ENCODE measurements at regions not wholly inside any gene's neighbourhood (a gene's known extent, or its start where the extent isn't known, plus 50 kb on each side); places are given as distances from the start of the nearest gene placed in this dataset.
"Not testable (repeated sequence)": the region's sequence is repeated elsewhere in the genome, so short reads cannot be mapped to it uniquely, and the experiment has no call there.

- H3K4me1 ChIP-seq = peaks cover 0 to 4% (median 0%) of the 10 kb centered on the region in 10 experiments; a peak in 1 of 20 replicates
- no peak overlapping the region for H3K4me3 ChIP-seq
- H3K4me2 ChIP-seq = no peak overlapping the region
- TF ChIP-seq Cebpa-rat (IDR thresholded peaks at IDR 0.05) = no peak
- no peaks in the 10 kb centered on the region for H3K9me3 ChIP-seq (replicated peaks in 1 of 11)
- H3K36me3 ChIP-seq = no peaks in the 10 kb centered on the region
- no peak overlapping the region for H3K9ac ChIP-seq
- H3K27me3 ChIP-seq = no peaks in the 10 kb centered on the region
- H3K27ac ChIP-seq = no peak overlapping the region
- no peaks in the 10 kb centered on the region for H4K20me1 ChIP-seq
Measured at GRCh38 chr5:136816327-136816726, 451.0 kb upstream of the TRPC7 start.

GRCh38 chr5:136814619-136815378 lies 449.5 kb upstream of the TRPC7 start:
- Histone ChIP-seq H4K20me1 (no peaks in the 10 kb centered on the region), H3K9ac (no peak overlapping the region), H3K4me3 (no peak overlapping the region), H3K27ac (no peak overlapping the region), H3K4me2 (no peak overlapping the region), H3K27me3 (no peaks in the 10 kb centered on the region), H3K4me1 (0 out of 20 replicates have a peak, but pooled peaks cover 0 to 4% (median 0%) of the 10 kb centered on the region in 10 experiments), H3K9me3 (replicated peaks in 1 of 11) (no peaks in the 10 kb centered on the region), H3K36me3 (no peaks in the 10 kb centered on the region)
- no peak for TF ChIP-seq Cebpa-rat (IDR thresholded peaks at IDR 0.05)

- not testable (repeated sequence) for H3K4me1 ChIP-seq; H3K27ac ChIP-seq; H4K20me1 ChIP-seq; H3K27me3 ChIP-seq; H3K4me2 ChIP-seq; H3K4me3 ChIP-seq; H3K9ac ChIP-seq; H3K9me3 ChIP-seq (replicated peaks in 1 of 11); H3K36me3 ChIP-seq
Measured at GRCh38 chr5:136812270-136812669, 446.9 kb upstream of the TRPC7 start.

- Histone ChIP-seq H3K9me3 (replicated peaks in 1 of 11) (no peaks in the 10 kb centered on the region), H3K4me1 (0 out of 20 replicates have a peak, but pooled peaks cover 0 to 4% (median 0%) of the 10 kb centered on the region in 10 experiments), H3K9ac (no peak overlapping the region), H3K4me3 (no peak overlapping the region), H4K20me1 (no peaks in the 10 kb centered on the region), H3K36me3 (no peaks in the 10 kb centered on the region), H3K27ac (no peak overlapping the region), H3K4me2 (no peak overlapping the region), H3K27me3 (no peaks in the 10 kb centered on the region)
- no peak for TF ChIP-seq Cebpa-rat (IDR thresholded peaks at IDR 0.05)
Measured at GRCh38 chr5:136811551-136811950, 446.2 kb upstream of the TRPC7 start.

GRCh38 chr5:136811086-136811485 lies 445.7 kb upstream of the TRPC7 start:
- Histone ChIP-seq H3K4me3 (no peak overlapping the region), H3K4me1 (0 out of 20 replicates have a peak, but pooled peaks cover 0 to 4% (median 0%) of the 10 kb centered on the region in 10 experiments), H3K9me3 (replicated peaks in 1 of 11) (no peaks in the 10 kb centered on the region), H3K27ac (no peak overlapping the region), H3K27me3 (no peaks in the 10 kb centered on the region), H3K4me2 (no peak overlapping the region), H4K20me1 (no peaks in the 10 kb centered on the region), H3K9ac (no peak overlapping the region), H3K36me3 (no peaks in the 10 kb centered on the region)
- TF ChIP-seq Cebpa-rat (IDR thresholded peaks at IDR 0.05) = no peak

GRCh38 chr5:136810261-136810801 lies 445.0 kb upstream of the TRPC7 start:
- Histone ChIP-seq H3K27ac (no peak overlapping the region), H3K36me3 (no peaks in the 10 kb centered on the region), H3K4me1 (0 out of 20 replicates have a peak, but pooled peaks cover 0 to 4% (median 0%) of the 10 kb centered on the region in 10 experiments), H3K9me3 (replicated peaks in 1 of 11) (no peaks in the 10 kb centered on the region), H3K4me2 (no peak overlapping the region), H3K4me3 (no peak overlapping the region), H3K9ac (no peak overlapping the region), H4K20me1 (no peaks in the 10 kb centered on the region), H3K27me3 (no peaks in the 10 kb centered on the region)
- no peak for TF ChIP-seq Cebpa-rat (IDR thresholded peaks at IDR 0.05)

- no peak for TF ChIP-seq Cebpa-rat (IDR thresholded peaks at IDR 0.05)
- Histone ChIP-seq H3K9ac (no peak overlapping the region), H3K4me2 (no peak overlapping the region), H3K27ac (no peak overlapping the region), H3K27me3 (no peaks in the 10 kb centered on the region), H3K36me3 (no peaks in the 10 kb centered on the region), H3K4me1 (0 out of 20 replicates have a peak, but pooled peaks cover 0 to 4% (median 0%) of the 10 kb centered on the region in 10 experiments), H3K9me3 (replicated peaks in 1 of 11) (no peaks in the 10 kb centered on the region), H3K4me3 (no peak overlapping the region), H4K20me1 (no peaks in the 10 kb centered on the region)
Measured at GRCh38 chr5:136809382-136809781, 444.0 kb upstream of the TRPC7 start.

GRCh38 chr5:136808756-136809155 lies 443.4 kb upstream of the TRPC7 start:
- no peak for TF ChIP-seq Cebpa-rat (IDR thresholded peaks at IDR 0.05)
- Histone ChIP-seq H3K9ac (no peak overlapping the region), H3K4me3 (no peak overlapping the region), H3K9me3 (replicated peaks in 1 of 11) (no peaks in the 10 kb centered on the region), H3K27ac (no peak overlapping the region), H3K4me2 (no peak overlapping the region), H3K36me3 (no peaks in the 10 kb centered on the region), H3K27me3 (no peaks in the 10 kb centered on the region), H3K4me1 (0 out of 20 replicates have a peak, but pooled peaks cover 0 to 4% (median 0%) of the 10 kb centered on the region in 10 experiments), H4K20me1 (no peaks in the 10 kb centered on the region)

- Histone ChIP-seq H3K4me3 (no peak overlapping the region), H3K9ac (no peak overlapping the region), H3K9me3 (replicated peaks in 1 of 11) (no peaks in the 10 kb centered on the region), H3K36me3 (no peaks in the 10 kb centered on the region), H3K27me3 (no peaks in the 10 kb centered on the region), H4K20me1 (no peaks in the 10 kb centered on the region), H3K27ac (no peak overlapping the region), H3K4me2 (no peak overlapping the region), H3K4me1 (no peaks in the 10 kb centered on the region)
- no peak for TF ChIP-seq Cebpa-rat (IDR thresholded peaks at IDR 0.05)
Measured at GRCh38 chr5:136805466-136805865, 440.1 kb upstream of the TRPC7 start.

- Histone ChIP-seq H4K20me1 (no peaks in the 10 kb centered on the region), H3K4me1 (no peaks in the 10 kb centered on the region), H3K27ac (no peak overlapping the region), H3K27me3 (no peaks in the 10 kb centered on the region), H3K36me3 (no peaks in the 10 kb centered on the region), H3K4me3 (no peak overlapping the region), H3K9ac (no peak overlapping the region), H3K9me3 (replicated peaks in 1 of 11) (no peaks in the 10 kb centered on the region), H3K4me2 (no peak overlapping the region)
- TF ChIP-seq Cebpa-rat (IDR thresholded peaks at IDR 0.05) = no peak
Measured at GRCh38 chr5:136802383-136802782, 437.0 kb upstream of the TRPC7 start.

Measured in BLaER1 treated with 17β-estradiol and CSF1 and Interleukin-3, amounts not matched to agents 10 nM and 100 nM (cell line).